Heart left ventricle (tissue), 13 donors: ENCODE measurements at regions not wholly inside any gene's neighbourhood (a gene's known extent, or its start where the extent isn't known, plus 50 kb on each side); places are given as distances from the start of the nearest gene placed in this dataset.

ENCODE experiments used
- POLR2A ChIP-seq, 2 donors: fragments of 450-650 bp; IDR thresholded peaks; one replicate each; pipeline ENCODE4 v1.6.1; 2017; ENCODE audit warnings: antibody characterized with exemption in 2 of 2, mild to moderate bottlenecking in 2 of 2, moderate library complexity in 2 of 2
- TF ChIP-seq, protein P1 (sequence below), 12 donors: fragments of 200-600 bp; sonication (generic) in 4 of 12; IDR thresholded peaks; one replicate each; pipeline versions ENCODE4 v1.5.0 to v1.8.0; 2018 to 2022; ENCODE audit warnings: antibody characterized with exemption in 12 of 12, mild to moderate bottlenecking in 5 of 12
- donor health status: ischemic (EF 13 %, LVEDD 7.1; RV severe dilation, severe dysfunction).
- donor health status: DM: no; HTN: yes; CAD: no.
- donor health status: DM: no; HTN: no; CAD: no.
- donor health status: ischemic (EF 25% LVEDD 6.9; RV normal size, moderate dysfunction).
- donor health status: ischemic (EF 25% LVEDD 5.7; RV mildly dilated, moderate dysfunction).
- donor health status: ischemic (EF 35%, LVEDD 5.7; RV mildly dilated, moderate dysfunction).
- donor health status: nonischemic (EF 11% LVEDD 7.7; RV severe dilation, severe dysfunction).
- donor health status: DM: yes; HTN: yes; CAD: no.
- donor health status: PGD.
- donor health status: ischemic (EF 29% LVEDD 5.4; RV normal size, mild dysfunction).
- donor health status: nonischemic (EF 23%, LVEDD 6.1; RV moderate dilation, normal function).

DNA sequence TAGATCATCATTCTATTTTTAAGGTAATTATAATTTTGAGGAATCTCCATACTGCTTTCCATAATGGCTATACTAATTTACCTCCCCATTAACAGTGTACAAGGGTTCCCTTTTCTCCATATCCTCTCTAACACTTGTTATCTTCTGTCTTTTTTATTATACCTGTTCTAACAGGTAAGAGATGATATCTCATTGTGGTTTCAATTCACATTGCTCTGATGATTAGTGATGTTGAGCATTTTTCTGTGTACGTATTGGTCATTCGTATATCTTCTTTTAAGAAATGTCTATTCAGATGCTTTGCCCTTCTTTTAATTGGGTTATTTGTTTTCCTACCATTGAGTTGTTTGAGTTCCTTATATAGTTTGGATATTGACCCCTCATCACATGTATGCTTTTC is 81.6 kb upstream of the SCAF8 start:
- no peak for TF ChIP-seq POLR2A (IDR thresholded peaks at IDR 0.05)
- TF ChIP-seq, protein P1, sequence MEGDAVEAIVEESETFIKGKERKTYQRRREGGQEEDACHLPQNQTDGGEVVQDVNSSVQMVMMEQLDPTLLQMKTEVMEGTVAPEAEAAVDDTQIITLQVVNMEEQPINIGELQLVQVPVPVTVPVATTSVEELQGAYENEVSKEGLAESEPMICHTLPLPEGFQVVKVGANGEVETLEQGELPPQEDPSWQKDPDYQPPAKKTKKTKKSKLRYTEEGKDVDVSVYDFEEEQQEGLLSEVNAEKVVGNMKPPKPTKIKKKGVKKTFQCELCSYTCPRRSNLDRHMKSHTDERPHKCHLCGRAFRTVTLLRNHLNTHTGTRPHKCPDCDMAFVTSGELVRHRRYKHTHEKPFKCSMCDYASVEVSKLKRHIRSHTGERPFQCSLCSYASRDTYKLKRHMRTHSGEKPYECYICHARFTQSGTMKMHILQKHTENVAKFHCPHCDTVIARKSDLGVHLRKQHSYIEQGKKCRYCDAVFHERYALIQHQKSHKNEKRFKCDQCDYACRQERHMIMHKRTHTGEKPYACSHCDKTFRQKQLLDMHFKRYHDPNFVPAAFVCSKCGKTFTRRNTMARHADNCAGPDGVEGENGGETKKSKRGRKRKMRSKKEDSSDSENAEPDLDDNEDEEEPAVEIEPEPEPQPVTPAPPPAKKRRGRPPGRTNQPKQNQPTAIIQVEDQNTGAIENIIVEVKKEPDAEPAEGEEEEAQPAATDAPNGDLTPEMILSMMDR (IDR thresholded peaks at IDR 0.05), result no peak
